Keratinocyte (primary cell): ENCODE measurements at regions not wholly inside any gene's neighbourhood (a gene's known extent, or its start where the extent isn't known, plus 50 kb on each side); places are given as distances from the start of the nearest gene placed in this dataset.

Experiments used
- CTCF ChIP-seq, 3 experiments: IDR thresholded peaks in 1 of 3; conservative IDR thresholded peaks in 1 of 3; optimal IDR thresholded peaks in 1 of 3; 2 replicates in 2 of 3; 3 replicates in 1 of 3; pipeline versions ENCODE3 to v1.5.1; 2011; ENCODE audit warnings: low read length in 3 of 3, mild to moderate bottlenecking in 3 of 3, moderate library complexity in 2 of 3, control low read depth in 1 of 3, inconsistent platforms in 1 of 3; ENCODE audit not compliant: insufficient read depth in 2 of 3; ENCODE audit errors: extremely low read depth in 1 of 3
- EZH2 ChIP-seq: IDR thresholded peaks from one replicate; pipeline ENCODE4 v1.6.1; 2012; ENCODE audit warnings: inconsistent platforms, mild to moderate bottlenecking, low read length, moderate library complexity

GRCh38 chr6:147054158-147054557 lies 150.1 kb upstream of the STXBP5 start:
- no peak for TF ChIP-seq CTCF (optimal IDR thresholded peaks at IDR 0.05 in 1 of 3, IDR thresholded peaks at IDR 0.05 in 1 of 3, conservative IDR thresholded peaks at IDR 0.05 in 1 of 3; ENCODE audit: extremely low read depth in 1 of 3, insufficient read depth in 2 of 3, low read length in 3 of 3)
- TF ChIP-seq EZH2 = no peak
